ENCODE measurements at regions not wholly inside any gene's neighbourhood (a gene's known extent, or its start where the extent isn't known, plus 50 kb on each side); places are given as distances from the start of the nearest gene placed in this dataset.
A peak's percentile ranks its signal among the peaks of the same experiment; 100 is the strongest.

- DNase-seq, result no peak
Observed at GRCh38 chr15:37793851-37794250, 140.6 kb upstream of the TMCO5A start.

GRCh38 chr15:37794947-37795346 is 139.5 kb upstream of the TMCO5A start:
- DNase-seq, result no peak

- DNase-seq, result no peak
Observed at GRCh38 chr15:37801529-37801928, 132.9 kb upstream of the TMCO5A start.

GRCh38 chr15:37806808-37807207 is 127.6 kb upstream of the TMCO5A start:
- no peak for DNase-seq

GRCh38 chr15:37810381-37810780 is 124.1 kb upstream of the TMCO5A start:
- no peak for DNase-seq

- no peak for DNase-seq
Observed at GRCh38 chr15:37813306-37813705, 121.1 kb upstream of the TMCO5A start.

- no peak for DNase-seq
Observed at GRCh38 chr15:37814847-37815515, 119.5 kb upstream of the TMCO5A start.

GRCh38 chr15:37818152-37818677 is 116.2 kb upstream of the TMCO5A start:
- DNase-seq, result no peak

- no peak for DNase-seq
Observed at GRCh38 chr15:37819191-37819590, 115.2 kb upstream of the TMCO5A start.

GRCh38 chr15:37820380-37821128 is 113.9 kb upstream of the TMCO5A start:
- DNase-seq, result no peak

GRCh38 chr15:37823601-37824275 is 110.7 kb upstream of the TMCO5A start:
- DNase-seq, result no peak

GRCh38 chr15:37824717-37825382 is 109.6 kb upstream of the TMCO5A start:
- DNase-seq, result peak; percentile 56

- no peak for DNase-seq
Observed at GRCh38 chr15:37837276-37837675, 97.2 kb upstream of the TMCO5A start.

- no peak for DNase-seq
Observed at GRCh38 chr15:37847776-37848175, 86.7 kb upstream of the TMCO5A start.

- no peak for DNase-seq
Observed at GRCh38 chr15:37856109-37856508, 78.3 kb upstream of the TMCO5A start.

GRCh38 chr15:37860896-37861295 is 73.5 kb upstream of the TMCO5A start:
- DNase-seq, result no peak

- no peak for DNase-seq
Observed at GRCh38 chr15:37865687-37866086, 68.8 kb upstream of the TMCO5A start.

GRCh38 chr15:37870711-37871110 is 63.7 kb upstream of the TMCO5A start:
- no peak for DNase-seq

GRCh38 chr15:37872661-37873060 is 61.8 kb upstream of the TMCO5A start:
- no peak for DNase-seq

GRCh38 chr15:37873336-37873735 is 61.1 kb upstream of the TMCO5A start:
- no peak for DNase-seq

- no peak for DNase-seq
Observed at GRCh38 chr15:37876900-37877299, 57.5 kb upstream of the TMCO5A start.

GRCh38 chr15:37877851-37878741 is 56.3 kb upstream of the TMCO5A start:
- DNase-seq, result no peak
